HPDE6-E6E7 (cell line): ENCODE measurements at regions not wholly inside any gene's neighbourhood (a gene's known extent, or its start where the extent isn't known, plus 50 kb on each side); places are given as distances from the start of the nearest gene placed in this dataset.

Source experiments
- DNase-seq: peaks from one replicate; pipeline ENCODE4 v3.0.0; 2011; ENCODE audit warnings: missing footprints; ENCODE audit errors: extremely low spot score

DNA sequence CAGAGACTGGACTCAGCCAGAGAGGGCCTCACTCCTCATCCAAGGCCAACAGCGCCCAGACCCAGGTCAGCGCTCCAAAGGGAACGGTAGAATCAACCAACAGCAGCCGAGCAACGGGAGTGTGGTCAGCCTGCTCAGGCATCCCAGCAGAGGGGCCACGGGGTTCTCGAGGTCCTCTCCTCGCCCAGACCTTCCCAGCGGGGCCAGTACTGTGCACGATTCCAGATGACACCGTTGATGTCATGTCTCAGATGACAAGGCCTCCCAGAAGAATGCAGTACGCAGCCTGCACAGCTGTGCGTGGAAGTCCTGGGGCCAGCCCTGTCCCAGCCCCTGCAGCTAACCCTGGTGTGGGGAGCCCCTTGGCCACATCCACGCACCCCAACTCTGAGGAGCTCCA lies 141.0 kb upstream of the PPP1R26 start:
- DNase-seq = no peak

DNA sequence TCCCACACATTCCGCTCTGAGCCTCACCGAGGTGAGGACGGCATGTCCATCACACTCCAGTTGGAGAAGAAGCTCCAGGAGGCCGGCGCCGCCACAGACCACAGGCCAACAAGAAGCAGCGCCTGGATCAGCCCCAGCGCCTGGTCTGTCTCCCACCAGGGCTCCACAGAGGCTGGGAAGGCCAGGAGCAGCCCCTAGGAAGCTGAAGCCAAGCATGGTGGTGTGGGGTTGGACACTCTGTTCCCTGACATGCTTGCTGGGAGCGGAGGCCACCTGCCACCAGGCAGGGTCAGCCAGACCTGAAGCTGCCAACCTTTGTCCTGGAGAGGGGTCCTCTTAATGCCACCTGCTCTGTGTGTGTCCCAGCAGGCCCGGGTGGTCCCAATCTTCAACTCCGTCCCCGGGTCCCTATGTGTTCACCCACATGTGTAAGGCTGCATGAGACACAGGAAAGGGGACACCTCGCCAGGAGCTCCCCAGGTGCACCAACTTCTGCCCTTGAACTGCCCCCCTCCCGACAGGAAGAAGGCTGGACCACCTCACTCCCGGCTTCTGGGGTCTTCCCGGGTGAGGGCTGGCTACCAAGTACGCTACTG lies 140.1 kb upstream of the PPP1R26 start:
- DNase-seq = no peak

DNA sequence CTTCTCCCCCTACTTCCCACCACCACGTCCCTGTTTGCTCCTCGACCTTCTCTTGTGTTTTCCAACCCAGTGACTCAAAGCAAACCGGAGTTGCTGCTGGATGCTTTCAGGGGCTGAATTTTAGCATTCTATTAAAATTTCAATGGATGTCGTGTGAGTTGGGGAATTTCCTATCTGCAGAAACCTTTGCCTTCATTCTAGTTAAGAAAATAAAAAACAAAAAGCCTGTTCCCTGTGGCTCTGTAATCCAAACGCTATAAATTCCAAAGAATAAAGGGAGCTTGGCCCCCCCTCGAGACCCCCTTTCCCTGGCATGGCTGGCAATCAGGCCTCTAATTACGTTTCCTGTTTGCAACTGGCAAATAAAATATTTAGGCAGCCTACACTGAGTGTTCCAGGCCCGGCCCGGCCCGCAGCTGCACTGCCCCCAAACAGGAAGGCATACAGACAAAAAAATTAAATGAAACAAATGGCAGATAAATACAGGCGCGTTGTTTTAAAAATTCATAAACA lies 139.4 kb upstream of the PPP1R26 start:
- DNase-seq = no peak

DNA sequence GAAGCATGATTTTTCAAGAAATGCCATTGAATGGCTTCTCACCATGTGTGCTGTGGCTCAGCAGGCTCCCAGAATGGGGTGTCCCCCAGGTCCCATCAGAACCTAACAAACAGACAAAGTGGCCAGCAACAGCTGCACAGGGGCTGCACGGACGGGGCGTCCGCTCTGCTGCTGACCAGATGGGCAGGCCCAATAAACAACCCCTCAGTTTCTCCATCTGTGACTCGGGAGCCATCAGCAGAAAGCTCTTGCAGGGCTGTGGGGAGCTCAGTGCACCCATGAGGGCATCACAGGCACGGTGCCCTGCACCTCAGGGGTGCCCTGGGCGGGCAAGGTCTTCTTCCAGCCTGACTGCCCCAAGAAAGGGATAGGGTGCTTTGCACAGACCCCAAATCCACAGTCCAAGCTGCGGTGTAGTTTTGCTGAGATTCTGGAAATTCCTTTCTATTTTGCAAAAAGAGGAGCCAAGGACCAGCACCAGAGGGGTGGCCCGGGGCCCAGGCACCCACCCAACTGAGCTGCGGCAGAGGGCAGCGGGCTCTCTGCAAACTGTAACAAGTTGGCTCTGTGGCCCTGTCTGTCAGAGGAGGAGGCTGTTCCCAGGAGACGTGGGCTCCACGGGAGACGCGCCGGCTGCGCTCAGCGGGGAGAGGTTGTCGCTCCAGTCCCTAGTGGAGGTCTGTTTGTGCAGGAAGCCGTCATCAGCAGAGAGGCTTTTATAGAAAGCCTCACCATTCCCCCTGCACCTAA lies 138.7 kb upstream of the PPP1R26 start:
- no peak for DNase-seq

DNA sequence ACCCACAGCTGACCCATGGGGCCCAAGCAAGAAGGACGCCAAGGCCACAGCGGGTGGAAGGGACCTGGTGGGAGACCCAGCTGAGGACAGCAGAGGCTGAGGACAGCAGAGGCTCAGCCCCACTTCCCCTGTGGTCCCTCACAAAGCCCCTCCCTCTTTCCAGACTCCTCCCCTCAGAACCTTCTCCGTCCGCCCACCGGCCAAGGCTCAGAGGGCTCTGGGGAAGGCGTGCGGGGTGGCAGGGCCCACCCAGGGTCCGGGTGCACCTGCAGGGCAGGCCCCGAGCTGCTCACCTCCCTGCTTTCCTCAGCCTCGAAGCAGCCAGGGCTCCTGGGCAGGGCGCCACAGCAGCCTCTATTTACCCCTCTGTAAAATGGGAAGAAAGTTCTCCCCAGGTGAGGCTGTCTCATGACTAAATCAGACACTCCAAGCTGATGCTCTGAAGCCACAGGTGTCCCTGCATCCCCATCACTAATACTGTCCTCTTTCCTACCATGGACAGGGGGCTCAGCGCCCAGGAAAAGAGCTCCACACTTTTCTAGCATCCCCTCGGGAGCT lies 137.9 kb upstream of the PPP1R26 start:
- DNase-seq = no peak

DNA sequence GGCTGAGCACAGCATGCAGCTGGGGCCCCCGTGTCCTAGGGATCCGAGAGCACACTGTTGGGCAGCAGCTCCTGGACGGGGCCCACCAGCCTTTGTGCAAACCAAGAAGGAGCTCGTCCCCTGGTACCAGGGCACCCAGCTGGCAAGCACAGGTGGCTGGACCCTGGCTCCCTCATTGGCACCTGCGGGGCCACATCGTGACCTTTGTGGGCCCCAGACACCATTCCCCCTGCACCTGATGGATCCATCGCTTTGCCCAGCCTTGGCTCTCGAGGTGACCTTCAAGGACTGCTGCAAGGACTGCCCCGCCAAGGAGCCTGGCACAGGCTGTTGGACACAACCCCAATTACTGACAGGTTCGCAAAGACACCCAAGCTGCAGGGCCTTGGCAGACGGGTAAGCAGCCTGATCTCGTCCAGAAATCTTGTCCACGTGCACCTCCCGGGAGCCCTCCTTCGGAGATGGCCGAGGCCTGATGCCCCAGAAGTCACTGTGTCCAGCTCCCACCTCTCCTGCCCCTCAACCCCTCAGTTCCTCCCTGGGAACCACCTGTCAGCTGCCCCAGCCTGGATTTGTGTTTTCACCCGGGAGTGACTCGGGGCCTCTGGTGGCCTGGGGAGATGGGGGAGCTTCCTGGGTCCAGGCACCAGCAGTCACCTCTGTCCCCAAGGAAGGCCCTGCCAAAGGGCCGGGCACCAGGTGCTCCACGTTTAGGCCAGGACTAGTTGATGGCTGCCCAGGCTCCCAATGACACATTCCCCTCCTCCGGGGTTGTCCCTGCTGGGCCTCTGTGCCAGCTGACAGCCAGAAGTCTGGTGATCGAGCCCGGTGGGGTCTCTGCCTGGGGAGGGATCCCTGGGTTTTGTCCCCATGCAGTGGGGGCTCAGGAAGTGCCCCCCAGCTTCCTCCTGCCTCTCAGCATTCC lies 137.1 kb upstream of the PPP1R26 start:
- DNase-seq = no peak

DNA sequence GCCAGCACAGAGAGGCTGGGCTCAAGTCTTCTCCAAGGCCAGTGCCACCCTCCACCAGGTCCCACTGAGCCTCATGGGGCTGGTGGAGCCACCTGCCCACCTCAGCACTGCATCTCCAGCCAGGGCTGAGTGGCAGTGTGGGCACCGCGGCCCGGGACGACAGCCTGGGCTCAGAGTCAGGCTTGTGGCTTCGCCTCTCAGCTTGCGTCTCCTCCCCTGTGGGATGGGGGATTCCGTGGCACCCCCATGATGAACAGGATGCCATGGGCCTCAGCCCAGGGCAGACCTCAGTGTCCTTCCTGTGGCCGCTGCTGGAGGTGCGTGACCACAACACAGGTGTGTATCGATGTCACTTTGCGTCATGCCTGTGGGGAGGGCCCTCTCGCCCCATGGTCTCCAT lies 136.4 kb upstream of the PPP1R26 start:
- no peak for DNase-seq

DNA sequence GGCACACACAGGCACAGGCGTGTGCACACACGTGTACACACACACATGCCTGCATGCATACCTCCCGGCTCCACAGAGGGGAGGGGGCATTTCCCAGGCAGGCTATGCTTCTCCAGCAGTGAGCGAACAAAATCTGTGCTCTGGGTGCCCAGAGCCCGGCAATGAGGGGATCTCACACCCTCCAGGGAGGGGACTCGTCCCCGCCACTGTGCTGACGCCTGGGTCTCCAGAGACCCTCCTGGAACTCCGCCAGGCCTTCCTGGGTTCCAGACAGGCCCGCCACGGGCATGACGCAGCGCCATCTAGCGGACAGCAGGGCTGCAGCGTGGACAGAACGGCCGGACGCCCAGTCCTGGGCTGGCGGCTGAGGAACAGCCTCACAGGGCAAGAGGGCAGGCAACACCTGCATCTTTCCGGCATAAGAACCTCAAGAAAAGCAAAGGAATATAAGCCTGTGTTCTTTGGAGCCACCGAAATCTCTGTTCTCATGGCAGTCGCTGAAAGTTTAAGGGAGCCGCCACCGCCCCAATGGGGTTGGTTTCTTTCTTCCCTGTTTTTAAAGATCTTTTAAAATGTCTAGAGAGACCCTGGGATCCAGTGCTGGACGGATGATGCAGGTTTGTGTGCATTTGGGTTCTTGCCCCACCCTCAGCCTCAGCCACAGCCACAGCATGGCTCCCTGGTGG lies 135.6 kb upstream of the PPP1R26 start:
- DNase-seq = no peak

DNA sequence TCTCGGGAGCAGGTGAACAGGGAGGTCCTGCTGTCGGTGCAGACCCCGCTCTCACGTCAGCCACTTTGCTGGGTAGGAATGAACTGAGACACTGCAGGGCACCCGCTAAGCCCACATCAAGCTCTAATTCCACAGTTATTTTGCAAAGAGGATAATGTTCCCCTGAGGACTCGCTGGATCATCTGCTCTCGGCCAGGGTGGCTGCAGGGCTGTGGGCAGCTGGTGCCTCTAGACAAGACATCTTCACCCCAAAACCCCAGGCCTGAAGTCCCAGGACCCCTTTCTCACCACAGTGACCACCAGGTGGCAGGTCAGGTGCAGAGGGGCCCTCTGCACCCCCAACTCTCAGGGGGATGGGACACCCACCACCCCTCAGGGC lies 135.1 kb upstream of the PPP1R26 start:
- DNase-seq = no peak

DNA sequence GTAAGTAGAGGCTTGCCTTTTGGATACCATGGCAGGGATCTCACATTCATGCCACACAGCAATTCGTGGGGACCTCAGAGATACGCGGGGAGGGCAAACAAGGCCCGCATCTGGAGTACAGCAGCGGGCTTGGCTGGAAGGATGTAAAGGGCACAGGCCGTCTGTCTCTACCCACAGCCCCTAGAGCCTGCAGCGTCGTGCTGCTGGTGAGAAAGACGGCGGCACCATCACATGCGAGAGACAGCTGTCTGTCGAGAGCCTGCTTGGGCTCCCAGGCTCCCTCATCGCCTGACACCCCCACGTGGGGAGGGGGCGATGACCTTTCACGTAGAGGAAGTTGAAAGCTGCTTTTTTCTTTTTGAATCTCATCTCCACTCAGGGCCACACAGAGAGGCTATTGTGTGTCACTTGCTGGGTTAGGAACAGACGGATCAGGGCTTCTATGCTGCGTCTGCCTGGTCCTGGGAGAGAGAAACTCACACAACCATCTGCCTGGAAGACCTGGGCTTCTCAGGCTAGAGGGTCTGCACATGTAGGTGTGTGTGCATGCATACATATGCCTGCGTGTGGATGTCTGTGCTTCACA lies 134.6 kb upstream of the PPP1R26 start:
- DNase-seq = no peak

DNA sequence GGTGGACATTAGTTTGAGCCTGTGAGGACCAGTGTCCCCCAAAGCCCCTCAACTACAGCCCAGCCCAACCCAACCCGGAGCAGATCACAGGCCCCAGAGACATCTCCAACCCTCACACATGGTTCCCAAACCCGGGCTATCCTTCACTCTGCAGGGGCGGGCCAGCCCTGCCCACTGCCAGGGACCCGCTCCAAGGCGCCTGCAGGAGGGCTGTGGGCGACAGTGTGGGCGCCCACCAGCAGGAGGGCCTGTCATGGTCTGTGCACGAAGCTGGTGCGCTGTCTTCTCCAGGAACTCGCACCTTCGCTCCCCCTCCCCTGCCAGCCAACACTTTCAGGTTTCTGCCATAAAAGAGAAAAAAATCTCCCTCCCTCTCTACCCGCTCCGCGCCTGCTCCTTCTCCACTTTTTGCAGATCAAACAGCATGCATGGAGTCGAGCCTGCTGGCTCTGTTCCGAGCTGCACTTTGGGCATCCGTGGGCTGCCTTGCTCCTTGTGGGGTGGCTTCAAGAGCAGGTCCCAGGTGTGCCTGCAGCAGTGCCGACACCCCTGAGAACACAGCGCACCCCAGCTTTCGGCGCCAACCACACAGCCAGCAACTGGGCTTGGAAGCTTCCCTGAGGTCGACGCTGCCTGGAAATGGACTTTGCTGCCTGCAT lies 133.7 kb upstream of the PPP1R26 start:
- DNase-seq = no peak

DNA sequence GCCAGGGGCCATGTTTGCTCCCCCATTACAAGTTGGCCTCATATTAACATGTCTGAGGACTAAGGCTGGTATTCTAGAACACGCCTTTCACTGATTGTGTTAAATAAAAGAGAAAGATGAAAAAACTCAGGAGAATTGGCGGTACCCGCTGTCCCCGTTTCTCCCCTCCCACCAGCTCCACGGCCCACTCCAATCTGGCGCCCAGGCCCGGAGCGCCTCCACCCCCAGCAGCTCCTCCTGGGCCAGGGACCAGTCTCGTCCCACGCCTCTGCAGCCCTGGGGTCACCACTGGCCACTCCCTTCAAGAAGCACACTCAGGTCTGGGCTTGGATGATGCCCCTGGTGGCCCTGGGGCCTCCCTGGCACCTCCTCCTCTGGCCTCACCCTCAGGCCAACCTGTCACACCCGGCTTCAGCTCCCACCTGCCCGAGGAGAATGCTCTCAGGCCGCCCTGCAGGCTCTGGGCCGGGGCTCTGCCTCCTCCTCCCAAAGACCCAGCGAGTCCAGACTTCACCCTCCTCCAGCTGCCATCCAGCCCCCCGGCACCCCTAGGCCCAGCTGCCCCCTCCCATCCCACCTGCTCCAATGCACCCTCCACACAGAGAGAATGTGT lies 133.0 kb upstream of the PPP1R26 start:
- no peak for DNase-seq

DNA sequence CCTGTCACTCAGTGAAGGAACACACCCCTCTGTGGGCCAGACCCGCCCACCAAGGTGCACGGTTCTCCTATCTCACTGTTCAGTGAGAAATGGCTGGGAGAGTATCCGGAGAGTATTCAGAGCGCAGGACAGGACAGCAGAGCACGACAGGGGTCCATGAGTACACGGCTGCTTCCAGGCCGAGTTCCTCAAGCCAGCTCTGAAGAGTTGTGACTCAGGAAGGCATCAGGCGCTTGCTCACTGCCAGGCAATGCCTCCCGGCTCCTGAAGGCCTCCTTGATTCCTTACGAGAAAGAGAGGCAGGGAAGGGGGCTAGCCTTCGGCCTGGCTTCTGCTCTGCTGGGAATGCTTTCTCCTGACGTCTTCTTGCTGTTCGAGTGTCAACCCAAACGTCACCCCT lies 132.1 kb upstream of the PPP1R26 start:
- DNase-seq = no peak

DNA sequence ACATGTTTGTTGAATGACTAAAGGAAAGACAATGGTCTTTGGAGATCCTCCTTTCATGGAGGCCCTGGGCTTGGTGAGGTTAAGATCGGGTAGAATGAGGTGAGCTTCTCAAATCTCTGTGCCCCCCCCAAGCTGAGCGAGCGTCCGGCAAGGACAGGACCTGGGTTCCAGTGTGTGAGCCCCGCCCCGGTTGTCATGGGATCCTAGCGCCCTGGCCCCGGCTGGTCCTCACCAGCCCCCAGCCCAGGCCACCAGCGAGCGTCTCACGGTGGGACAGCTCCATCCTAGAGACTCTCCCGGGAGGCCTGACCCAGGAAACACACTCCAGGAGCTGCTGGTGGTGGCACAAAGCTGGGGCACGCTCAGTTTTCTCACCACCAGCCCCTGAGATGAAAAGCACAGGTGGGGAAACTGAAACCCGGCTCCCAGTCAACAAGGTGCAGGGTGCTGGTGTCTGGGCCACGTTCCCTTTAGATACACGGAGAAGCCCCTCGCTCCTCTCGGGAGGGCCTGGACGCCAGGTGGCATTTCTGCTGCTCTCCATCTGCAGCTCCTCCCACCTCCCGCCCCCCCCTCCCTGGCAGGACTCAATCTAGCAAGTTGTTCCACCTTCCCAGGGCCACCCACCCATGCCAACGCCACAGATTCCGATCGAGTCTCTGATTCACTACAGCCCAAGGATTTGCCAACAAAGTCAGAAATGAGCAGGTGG lies 131.3 kb upstream of the PPP1R26 start:
- no peak for DNase-seq

DNA sequence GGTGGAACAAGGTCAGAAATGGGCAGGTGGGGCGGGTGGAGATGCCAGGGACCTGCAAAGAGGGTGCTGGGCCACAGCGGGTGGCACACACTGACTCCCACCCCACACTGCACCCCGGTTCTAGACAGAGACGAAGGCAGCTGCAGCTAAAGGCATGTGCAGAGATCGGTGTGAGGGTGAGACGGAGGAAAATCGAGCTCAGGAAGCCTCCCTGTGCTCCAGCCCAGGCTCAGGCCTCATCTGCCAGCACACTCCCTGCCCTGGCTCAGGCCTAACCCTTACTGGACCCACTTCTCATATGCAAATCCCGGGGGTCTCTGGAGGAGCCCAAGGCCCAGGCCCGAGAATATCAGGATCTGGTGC lies 130.8 kb upstream of the PPP1R26 start:
- DNase-seq = no peak

DNA sequence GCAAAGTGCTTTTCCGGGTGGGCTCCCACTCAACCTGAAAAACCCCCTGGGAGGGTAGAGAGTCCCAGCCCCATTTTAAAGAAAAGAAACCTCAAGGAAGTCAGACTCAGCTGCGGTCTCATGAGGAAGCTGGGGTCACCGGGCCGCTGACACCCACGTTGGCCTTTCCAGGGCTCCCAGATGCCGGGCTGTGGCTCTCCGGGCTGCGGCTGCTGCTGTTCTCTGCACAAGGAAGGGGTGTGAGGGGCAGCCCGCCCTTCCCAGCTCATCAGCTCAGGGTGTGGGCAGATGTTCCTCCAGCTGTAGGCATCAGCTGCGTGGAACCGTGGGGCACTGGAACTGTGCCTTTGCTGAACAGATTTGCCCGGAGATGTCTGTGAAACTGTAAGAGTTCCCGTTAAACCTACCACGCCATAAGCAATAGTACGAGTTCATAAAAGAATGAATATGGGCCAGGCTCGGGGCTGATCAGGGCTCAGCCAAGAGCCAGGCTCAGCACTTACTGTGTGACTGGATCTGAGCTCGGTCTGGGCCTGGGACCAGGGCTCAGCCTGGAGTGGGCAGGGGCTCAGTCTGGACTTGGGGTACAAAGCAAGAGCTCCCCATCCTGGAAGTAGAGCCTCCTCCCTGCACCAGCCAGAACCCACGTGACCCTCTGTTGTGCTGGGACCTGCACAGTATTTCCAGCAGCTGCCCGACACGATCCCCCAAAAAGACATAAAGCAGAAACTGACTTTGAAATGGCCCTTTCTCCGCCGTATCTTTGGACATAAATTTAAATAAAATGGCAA lies 130.2 kb upstream of the PPP1R26 start:
- no peak for DNase-seq

DNA sequence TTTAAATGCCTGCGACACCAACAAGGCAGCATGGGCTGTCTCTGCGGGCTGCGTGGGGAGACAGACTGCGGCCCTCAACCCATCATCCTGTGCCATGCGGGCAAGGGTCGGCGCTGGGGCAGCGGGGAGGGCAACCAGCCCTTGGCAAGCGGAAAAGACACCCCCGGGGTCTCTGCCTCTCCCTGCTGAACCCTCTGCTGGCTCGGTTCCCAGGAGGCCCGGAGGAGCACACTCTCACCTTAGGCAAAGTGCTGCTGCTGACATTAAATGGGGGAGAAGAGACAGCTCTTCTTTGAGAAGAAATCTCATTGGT lies 129.6 kb upstream of the PPP1R26 start:
- DNase-seq = no peak

DNA sequence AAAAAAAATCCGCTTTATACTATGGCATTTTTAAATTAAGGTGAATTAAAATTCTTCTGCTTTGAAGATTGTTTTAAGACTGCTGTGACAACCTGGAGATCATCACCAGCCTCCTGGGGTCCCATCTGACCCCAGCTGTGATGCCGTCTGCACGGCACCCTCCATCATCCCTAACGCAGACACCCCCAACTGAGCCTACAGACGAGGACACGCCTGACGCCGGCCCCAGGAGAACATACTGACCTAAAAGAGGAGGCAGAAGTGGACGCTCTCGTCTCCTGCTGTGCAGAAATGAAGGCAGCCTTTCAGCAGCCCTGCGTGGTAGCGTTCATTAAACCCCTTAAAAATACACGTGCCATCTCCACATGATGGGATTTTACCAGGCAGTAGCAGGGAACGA lies 125.6 kb upstream of the PPP1R26 start:
- no peak for DNase-seq

DNA sequence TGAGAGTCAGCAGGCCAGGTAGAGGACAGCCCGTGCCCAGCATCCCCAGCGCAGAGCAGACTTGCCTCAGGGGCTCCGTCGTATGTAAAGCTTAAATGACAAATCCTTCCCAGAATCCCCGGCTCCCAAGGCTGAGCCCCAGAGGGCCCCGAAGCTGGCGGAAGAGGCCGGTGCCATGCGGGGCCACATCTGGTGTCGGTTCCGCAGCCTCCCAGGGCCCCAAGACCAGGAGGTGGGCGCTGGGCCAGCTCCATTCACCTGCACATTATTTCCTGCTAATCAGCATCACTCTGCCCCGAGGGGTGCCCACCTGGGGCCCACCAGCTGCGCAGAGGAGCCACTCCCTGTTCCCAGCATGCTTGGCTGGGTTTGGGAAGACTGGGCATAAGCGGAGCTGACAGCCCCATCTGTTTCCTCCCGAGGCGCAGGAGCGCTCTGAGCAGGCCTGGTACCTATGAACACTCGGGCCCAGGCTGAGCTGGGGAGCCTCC lies 124.0 kb upstream of the PPP1R26 start:
- DNase-seq = no peak
